Omental fat pad (tissue), 3 donors: ENCODE measurements at regions not wholly inside any gene's neighbourhood (a gene's known extent, or its start where the extent isn't known, plus 50 kb on each side); places are given as distances from the start of the nearest gene placed in this dataset.

Source experiments
- ATAC-seq: fragments of 150-250 bp; one replicate; pipeline ENCODE4 v1.9.1; 2016; ENCODE audit warnings: mild to moderate bottlenecking, moderate library complexity; ENCODE audit not compliant: low FRiP score
- DNase-seq: peaks from one replicate; pipeline ENCODE4 v3.0.0-alpha.2; 2019; ENCODE audit warnings: low spot score
- TF ChIP-seq, protein P1 (sequence below), 3 donors: fragments of 450-650 bp; IDR thresholded peaks; one replicate each; pipeline ENCODE4 v1.5.1; 2016 to 2017; ENCODE audit warnings: antibody characterized with exemption in 3 of 3, mild to moderate bottlenecking in 3 of 3, moderate library complexity in 2 of 3

DNA sequence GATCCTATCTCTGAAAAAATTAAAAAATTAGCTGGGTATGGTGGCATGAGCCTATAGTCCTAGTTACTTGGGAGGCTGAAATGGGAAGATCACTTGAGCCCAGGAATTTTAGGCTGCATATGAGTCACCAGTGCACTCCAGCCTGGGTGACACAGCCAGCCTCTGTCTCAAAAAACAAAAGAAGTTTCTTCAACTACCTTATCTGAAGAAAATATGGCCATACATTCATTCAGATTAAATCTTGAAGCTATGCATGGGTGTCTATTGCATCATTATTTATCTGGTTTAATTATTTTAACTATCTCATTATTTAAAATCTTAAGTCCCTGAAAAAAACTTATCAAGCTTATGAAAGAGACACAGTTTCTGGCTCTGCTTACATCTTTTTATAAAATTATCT, 204.1 kb downstream of the SIM1 start:
- ATAC-seq (no peak), DNase-seq (no peak)
- TF ChIP-seq, protein P1, sequence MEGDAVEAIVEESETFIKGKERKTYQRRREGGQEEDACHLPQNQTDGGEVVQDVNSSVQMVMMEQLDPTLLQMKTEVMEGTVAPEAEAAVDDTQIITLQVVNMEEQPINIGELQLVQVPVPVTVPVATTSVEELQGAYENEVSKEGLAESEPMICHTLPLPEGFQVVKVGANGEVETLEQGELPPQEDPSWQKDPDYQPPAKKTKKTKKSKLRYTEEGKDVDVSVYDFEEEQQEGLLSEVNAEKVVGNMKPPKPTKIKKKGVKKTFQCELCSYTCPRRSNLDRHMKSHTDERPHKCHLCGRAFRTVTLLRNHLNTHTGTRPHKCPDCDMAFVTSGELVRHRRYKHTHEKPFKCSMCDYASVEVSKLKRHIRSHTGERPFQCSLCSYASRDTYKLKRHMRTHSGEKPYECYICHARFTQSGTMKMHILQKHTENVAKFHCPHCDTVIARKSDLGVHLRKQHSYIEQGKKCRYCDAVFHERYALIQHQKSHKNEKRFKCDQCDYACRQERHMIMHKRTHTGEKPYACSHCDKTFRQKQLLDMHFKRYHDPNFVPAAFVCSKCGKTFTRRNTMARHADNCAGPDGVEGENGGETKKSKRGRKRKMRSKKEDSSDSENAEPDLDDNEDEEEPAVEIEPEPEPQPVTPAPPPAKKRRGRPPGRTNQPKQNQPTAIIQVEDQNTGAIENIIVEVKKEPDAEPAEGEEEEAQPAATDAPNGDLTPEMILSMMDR (IDR thresholded peaks at IDR 0.05), result no peak

DNA sequence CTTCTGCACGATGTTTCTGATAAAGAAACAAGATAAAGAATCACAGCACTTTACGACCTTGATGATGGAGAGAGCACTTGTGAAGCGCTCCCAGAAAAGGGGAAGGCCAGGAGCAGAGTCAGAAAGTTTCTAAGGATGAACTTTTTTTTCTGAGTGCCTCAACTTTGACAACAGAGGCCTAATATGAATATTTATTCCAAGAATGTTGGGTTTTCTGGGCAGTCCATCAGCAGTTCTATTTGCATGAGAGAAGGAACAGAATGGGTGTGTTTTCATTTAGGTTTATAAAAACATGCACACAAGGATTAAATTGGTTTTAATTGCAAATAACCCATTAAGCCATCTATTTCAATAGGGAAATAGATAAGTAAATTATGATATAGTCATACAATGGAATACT, 204.9 kb downstream of the SIM1 start:
- no peak for ATAC-seq
- no peak for DNase-seq
- TF ChIP-seq, protein P1 (IDR thresholded peaks at IDR 0.05), result no peak

DNA sequence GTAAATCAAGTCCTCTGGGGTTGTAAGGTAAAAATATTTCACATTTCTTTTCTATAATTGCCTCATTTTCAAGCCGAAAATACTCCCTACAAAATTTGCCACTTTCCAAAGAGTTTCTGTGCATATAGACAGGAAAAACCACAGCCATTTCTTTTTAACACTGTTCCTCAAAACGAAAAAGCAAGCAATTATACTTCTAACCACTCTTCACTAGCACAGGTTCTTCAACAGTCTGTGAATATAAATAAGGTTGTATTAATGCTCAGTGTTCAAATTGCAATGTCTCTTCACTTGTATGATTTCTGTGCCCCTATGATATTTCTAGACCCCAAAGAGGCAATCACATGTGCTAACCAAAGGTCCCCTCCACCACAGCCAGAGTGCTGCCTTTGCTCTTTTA, 206.0 kb downstream of the SIM1 start:
- no peak for ATAC-seq
- TF ChIP-seq, protein P1 (IDR thresholded peaks at IDR 0.05), result no peak
- DNase-seq, result no peak

- DNase-seq (no peak), ATAC-seq (no peak)
- TF ChIP-seq, protein P1 (IDR thresholded peaks at IDR 0.05), result no peak
These were observed 206.8 kb downstream of the SIM1 start for GRCh38 chr6:100257793-100258395.

- DNase-seq (no peak), ATAC-seq (no peak)
- TF ChIP-seq, protein P1 (IDR thresholded peaks at IDR 0.05), result no peak
These were observed 209.0 kb downstream of the SIM1 start for GRCh38 chr6:100255701-100256100.

- no peak for ATAC-seq
- no peak for DNase-seq
- TF ChIP-seq, protein P1 (IDR thresholded peaks at IDR 0.05), result no peak
These were observed 217.6 kb downstream of the SIM1 start for GRCh38 chr6:100247123-100247522.

GRCh38 chr6:100246206-100246605, 218.5 kb downstream of the SIM1 start:
- DNase-seq (no peak), ATAC-seq (no peak)
- TF ChIP-seq, protein P1 (IDR thresholded peaks at IDR 0.05), result no peak
